Activated naive CD8-positive, alpha-beta T cell treated with anti-CD3 and anti-CD28 coated beads, Interleukin-2, amount 50 U/mL, for 24 hours (primary cell): ENCODE measurements at regions not wholly inside any gene's neighbourhood (a gene's known extent, or its start where the extent isn't known, plus 50 kb on each side); places are given as distances from the start of the nearest gene placed in this dataset.

Experiments
- ATAC-seq: fragments of 150-1000 bp; cut with Tn5 transposase; one replicate; pipeline ENCODE4 v1.10.0; 2021
- DNase-seq: peaks from one replicate; pipeline ENCODE4 v3.0.0; 2021
- H3K27ac Mint-ChIP-seq: one replicate; pipeline ENCODE4 v1.8.0; 2021; ENCODE audit warnings: mild to moderate bottlenecking, mixed read lengths
- H3K27me3 Mint-ChIP-seq: one replicate; pipeline ENCODE4 v1.8.0; 2021; ENCODE audit warnings: mixed read lengths
- H3K36me3 Mint-ChIP-seq: one replicate; pipeline ENCODE4 v1.8.0; 2021; ENCODE audit warnings: low read depth, mixed read lengths
- H3K4me1 Mint-ChIP-seq: one replicate; pipeline ENCODE4 v1.8.0; 2021; ENCODE audit warnings: mixed read lengths
- H3K4me3 Mint-ChIP-seq: one replicate; pipeline ENCODE4 v1.8.0; 2021; ENCODE audit warnings: mild to moderate bottlenecking, moderate library complexity, mixed read lengths
- H3K9me3 Mint-ChIP-seq: one replicate; pipeline ENCODE4 v1.8.0; 2021; ENCODE audit warnings: mixed read lengths

GRCh38 chr11:81104051-81104450 is 1629.6 kb downstream of the FAM181B start:
- DNase-seq, result no peak
- Mint-ChIP-seq H3K27me3 (no peaks in the 10 kb centered on the region), H3K4me1 (no peaks in the 10 kb centered on the region), H3K9me3 (peaks cover 6% of the 10 kb centered on the region), H3K4me3 (no peak overlapping the region), H3K36me3 (no peaks in the 10 kb centered on the region), H3K27ac (no peak overlapping the region)
- ATAC-seq, result no peak

- H3K4me3 Mint-ChIP-seq, result no peak overlapping the region
- no peaks in the 10 kb centered on the region for H3K36me3 Mint-ChIP-seq
- H3K27ac Mint-ChIP-seq, result no peak overlapping the region
- ATAC-seq (no peak), DNase-seq (no peak)
- H3K4me1 Mint-ChIP-seq, result no peaks in the 10 kb centered on the region
- no peaks in the 10 kb centered on the region for H3K9me3 Mint-ChIP-seq
- no peaks in the 10 kb centered on the region for H3K27me3 Mint-ChIP-seq
Measured at GRCh38 chr11:81098471-81098870, 1635.2 kb downstream of the FAM181B start.

GRCh38 chr11:81092522-81092921 is 1641.1 kb downstream of the FAM181B start:
- H3K27ac Mint-ChIP-seq, result no peak overlapping the region
- ATAC-seq (no peak), DNase-seq (no peak)
- H3K4me3 Mint-ChIP-seq, result no peak overlapping the region
- H3K9me3 Mint-ChIP-seq, result no peaks in the 10 kb centered on the region
- no peaks in the 10 kb centered on the region for H3K36me3 Mint-ChIP-seq
- H3K27me3 Mint-ChIP-seq, result no peaks in the 10 kb centered on the region
- no peaks in the 10 kb centered on the region for H3K4me1 Mint-ChIP-seq

GRCh38 chr11:81089242-81089641 is 1644.4 kb downstream of the FAM181B start:
- no peak for ATAC-seq

GRCh38 chr11:81080476-81080875 is 1639.6 kb upstream of the TENM4 start:
- no peak overlapping the region for H3K27ac Mint-ChIP-seq
- no peak overlapping the region for H3K4me3 Mint-ChIP-seq
- no peaks in the 10 kb centered on the region for H3K36me3 Mint-ChIP-seq
- DNase-seq (no peak), ATAC-seq (no peak)
- H3K4me1 Mint-ChIP-seq, result no peaks in the 10 kb centered on the region
- peaks cover 17% of the 10 kb centered on the region for H3K9me3 Mint-ChIP-seq
- H3K27me3 Mint-ChIP-seq, result no peaks in the 10 kb centered on the region

More at GRCh38 chr11:81089242-81089641, 1644.4 kb downstream of the FAM181B start:
- Mint-ChIP-seq H3K36me3 (no peaks in the 10 kb centered on the region), H3K9me3 (peaks cover 4% of the 10 kb centered on the region), H3K27me3 (no peaks in the 10 kb centered on the region), H3K4me3 (no peak overlapping the region), H3K27ac (no peak overlapping the region), H3K4me1 (no peaks in the 10 kb centered on the region)
- no peak for DNase-seq

- DNase-seq (no peak), ATAC-seq (no peak)
- no peaks in the 10 kb centered on the region for H3K27me3 Mint-ChIP-seq
- H3K9me3 Mint-ChIP-seq, result peaks cover 3% of the 10 kb centered on the region
- no peak overlapping the region for H3K27ac Mint-ChIP-seq
- no peak overlapping the region for H3K4me3 Mint-ChIP-seq
- H3K4me1 Mint-ChIP-seq, result no peaks in the 10 kb centered on the region
- no peaks in the 10 kb centered on the region for H3K36me3 Mint-ChIP-seq
Measured at GRCh38 chr11:81072273-81072672, 1631.4 kb upstream of the TENM4 start.

GRCh38 chr11:81071606-81072005 is 1630.8 kb upstream of the TENM4 start:
- Mint-ChIP-seq H3K4me3 (no peak overlapping the region), H3K9me3 (peaks cover 3% of the 10 kb centered on the region), H3K27me3 (no peaks in the 10 kb centered on the region), H3K27ac (no peak overlapping the region), H3K4me1 (no peaks in the 10 kb centered on the region), H3K36me3 (no peaks in the 10 kb centered on the region)
- DNase-seq (no peak), ATAC-seq (no peak)

- Mint-ChIP-seq H3K9me3 (peaks cover 3% of the 10 kb centered on the region), H3K27ac (no peak overlapping the region), H3K36me3 (no peaks in the 10 kb centered on the region), H3K4me3 (no peak overlapping the region), H3K27me3 (no peaks in the 10 kb centered on the region), H3K4me1 (no peaks in the 10 kb centered on the region)
- DNase-seq, result no peak
- ATAC-seq, result no peak
Measured at GRCh38 chr11:81070948-81071347, 1630.1 kb upstream of the TENM4 start.

GRCh38 chr11:81059356-81059755 is 1618.5 kb upstream of the TENM4 start:
- Mint-ChIP-seq H3K4me3 (no peak overlapping the region), H3K36me3 (no peaks in the 10 kb centered on the region), H3K27me3 (no peaks in the 10 kb centered on the region), H3K9me3 (peaks cover 9% of the 10 kb centered on the region), H3K27ac (no peak overlapping the region), H3K4me1 (no peaks in the 10 kb centered on the region)
- DNase-seq (no peak), ATAC-seq (no peak)

- no peaks in the 10 kb centered on the region for H3K27me3 Mint-ChIP-seq
- DNase-seq, result no peak
- H3K27ac Mint-ChIP-seq, result no peak overlapping the region
- H3K4me3 Mint-ChIP-seq, result no peak overlapping the region
- H3K36me3 Mint-ChIP-seq, result no peaks in the 10 kb centered on the region
- no peaks in the 10 kb centered on the region for H3K9me3 Mint-ChIP-seq
- no peak for ATAC-seq
- no peaks in the 10 kb centered on the region for H3K4me1 Mint-ChIP-seq
Measured at GRCh38 chr11:81052344-81053158, 1611.7 kb upstream of the TENM4 start.

GRCh38 chr11:81039916-81040524 is 1599.2 kb upstream of the TENM4 start:
- no peak for ATAC-seq
- no peaks in the 10 kb centered on the region for H3K27me3 Mint-ChIP-seq
- no peak for DNase-seq
- H3K9me3 Mint-ChIP-seq, result peaks cover 40% of the 10 kb centered on the region
- H3K4me3 Mint-ChIP-seq, result no peak overlapping the region
- no peak overlapping the region for H3K27ac Mint-ChIP-seq
- H3K36me3 Mint-ChIP-seq, result no peaks in the 10 kb centered on the region
- no peaks in the 10 kb centered on the region for H3K4me1 Mint-ChIP-seq

GRCh38 chr11:81036168-81036870 is 1595.5 kb upstream of the TENM4 start:
- Mint-ChIP-seq H3K27me3 (no peaks in the 10 kb centered on the region), H3K9me3 (peaks cover 42% of the 10 kb centered on the region), H3K27ac (no peak overlapping the region), H3K4me1 (no peaks in the 10 kb centered on the region), H3K36me3 (no peaks in the 10 kb centered on the region), H3K4me3 (no peak overlapping the region)
- ATAC-seq (no peak), DNase-seq (no peak)

GRCh38 chr11:81033779-81034540 is 1593.1 kb upstream of the TENM4 start:
- no peaks in the 10 kb centered on the region for H3K36me3 Mint-ChIP-seq

GRCh38 chr11:81032906-81033305 is 1592.1 kb upstream of the TENM4 start:
- Mint-ChIP-seq H3K27me3 (no peaks in the 10 kb centered on the region), H3K9me3 (peaks cover 25% of the 10 kb centered on the region), H3K36me3 (no peaks in the 10 kb centered on the region), H3K4me1 (no peaks in the 10 kb centered on the region), H3K27ac (no peak overlapping the region), H3K4me3 (no peak overlapping the region)
- DNase-seq (no peak), ATAC-seq (no peak)

More at GRCh38 chr11:81033779-81034540, 1593.1 kb upstream of the TENM4 start:
- Mint-ChIP-seq H3K27me3 (no peaks in the 10 kb centered on the region), H3K9me3 (peaks cover 30% of the 10 kb centered on the region), H3K27ac (no peak overlapping the region), H3K4me1 (no peaks in the 10 kb centered on the region), H3K4me3 (no peak overlapping the region)
- no peak for ATAC-seq
- DNase-seq, result no peak
